CD14-positive monocyte (primary cell): ENCODE measurements at regions not wholly inside any gene's neighbourhood (a gene's known extent, or its start where the extent isn't known, plus 50 kb on each side); places are given as distances from the start of the nearest gene placed in this dataset.

ENCODE experiments used
- DNase-seq, 3 donors: peaks; one replicate each; pipeline ENCODE4 v3.0.0-alpha.2; 2011 to 2022
- H2AFZ ChIP-seq: 2 replicates; pipeline ENCODE4 v1.6.0; 2012; ENCODE audit warnings: mild to moderate bottlenecking, low read depth, low read length, inconsistent platforms; ENCODE audit not compliant: insufficient read depth, poor library complexity, severe bottlenecking
- H3K27ac ChIP-seq, 2 donors: 1 replicate in 1 of 2; 2 replicates in 1 of 2; pipeline ENCODE4 v1.5.1; 2012 to 2013; ENCODE audit warnings: low read length in 2 of 2, control low read depth in 1 of 2, inconsistent platforms in 1 of 2, low read depth in 1 of 2, mild to moderate bottlenecking in 1 of 2
- H3K27me3 ChIP-seq, 2 donors: one replicate each; pipeline versions ENCODE4 v1.6.0 to v1.6.1; 2011 to 2013; ENCODE audit warnings: low read length in 2 of 2; ENCODE audit not compliant: control insufficient read depth in 2 of 2, insufficient read depth in 2 of 2
- H3K36me3 ChIP-seq, 2 donors: replicated peaks in 1 of 2; 1 replicate in 1 of 2; 2 replicates in 1 of 2; pipeline versions ENCODE4 v1.5.1 to v1.6.1; 2012 to 2013; ENCODE audit warnings: low read length in 2 of 2, control low read depth in 1 of 2, inconsistent platforms in 1 of 2, mild to moderate bottlenecking in 1 of 2; ENCODE audit not compliant: insufficient read depth in 2 of 2, control insufficient read depth in 1 of 2
- H3K4me1 ChIP-seq, 2 donors: 1 replicate in 1 of 2; 2 replicates in 1 of 2; pipeline versions ENCODE4 v1.5.1 to v1.6.1; 2012 to 2013; ENCODE audit warnings: low read length in 2 of 2, control low read depth in 1 of 2, inconsistent platforms in 1 of 2, mild to moderate bottlenecking in 1 of 2, moderate library complexity in 1 of 2; ENCODE audit not compliant: insufficient read depth in 2 of 2, control insufficient read depth in 1 of 2
- H3K4me2 ChIP-seq: replicated peaks from 2 replicates; pipeline ENCODE3; 2012; ENCODE audit warnings: low read length, moderate library complexity, mild to moderate bottlenecking; ENCODE audit not compliant: poor library complexity, severe bottlenecking; ENCODE audit errors: extremely low read depth
- H3K4me3 ChIP-seq, 3 experiments: fragments of 200-600 bp in 1 of 3; sonication (generic) in 1 of 3; replicated peaks in 1 of 3; 1 replicate in 2 of 3; 2 replicates in 1 of 3; pipeline ENCODE4 v1.5.1; 2011 to 2013; ENCODE audit warnings: low read length in 3 of 3, mild to moderate bottlenecking in 3 of 3, control low read depth in 2 of 3, low read depth in 2 of 3, inconsistent platforms in 1 of 3, moderate library complexity in 1 of 3
- H3K79me2 ChIP-seq: 2 replicates; pipeline ENCODE4 v1.6.0; 2012; ENCODE audit warnings: mild to moderate bottlenecking, control low read depth, inconsistent platforms, low read length, moderate library complexity; ENCODE audit not compliant: insufficient read depth
- H3K9ac ChIP-seq: 2 replicates; pipeline ENCODE4 v1.6.0; 2017; ENCODE audit warnings: low read length, mild to moderate bottlenecking; ENCODE audit not compliant: insufficient read depth, poor library complexity, severe bottlenecking
- H3K9me3 ChIP-seq, 2 donors: replicated peaks in 1 of 2; 1 replicate in 1 of 2; 2 replicates in 1 of 2; pipeline versions ENCODE4 v1.5.1 to v1.6.1; 2012 to 2013; ENCODE audit warnings: low read length in 2 of 2, control low read depth in 1 of 2; ENCODE audit not compliant: control insufficient read depth in 1 of 2, insufficient read depth in 1 of 2
- H4K20me1 ChIP-seq: 2 replicates; pipeline ENCODE4 v1.6.0; 2012; ENCODE audit warnings: mild to moderate bottlenecking, low read length, control low read depth, moderate library complexity; ENCODE audit not compliant: insufficient read depth
- H3K27ac Mint-ChIP-seq, 7 donors: one replicate each; pipeline ENCODE4 v1.8.0; 2020; ENCODE audit warnings: mild to moderate bottlenecking in 7 of 7, mixed read lengths in 7 of 7, moderate library complexity in 6 of 7, inconsistent platforms in 2 of 7
- H3K27me3 Mint-ChIP-seq, 3 donors: one replicate each; pipeline ENCODE4 v1.8.0; 2021 to 2022; ENCODE audit warnings: low read depth in 3 of 3, mild to moderate bottlenecking in 3 of 3, mixed read lengths in 3 of 3, moderate library complexity in 3 of 3, inconsistent platforms in 1 of 3
- H3K36me3 Mint-ChIP-seq, 2 donors: one replicate each; pipeline ENCODE4 v1.8.0; 2020; ENCODE audit warnings: mixed read lengths in 2 of 2, inconsistent platforms in 1 of 2, mild to moderate bottlenecking in 1 of 2
- H3K4me1 Mint-ChIP-seq: one replicate; pipeline ENCODE4 v1.8.0; 2020; ENCODE audit warnings: mild to moderate bottlenecking, mixed read lengths
- H3K4me3 Mint-ChIP-seq, 2 donors: one replicate each; pipeline ENCODE4 v1.8.0; 2020; ENCODE audit warnings: mild to moderate bottlenecking in 2 of 2, mixed read lengths in 2 of 2, moderate library complexity in 1 of 2
- H3K9me3 Mint-ChIP-seq, 7 donors: one replicate each; pipeline ENCODE4 v1.8.0; 2020 to 2022; ENCODE audit warnings: mixed read lengths in 7 of 7, mild to moderate bottlenecking in 6 of 7, moderate library complexity in 6 of 7, inconsistent platforms in 2 of 7
- WGBS: methylation state at CpG from one replicate; pipeline ENCODE4 v1.1.5; 2013; ENCODE audit warnings: missing lambda C conversion rate; ENCODE audit not compliant: insufficient coverage; 5-methylcytosine and 5-hydroxymethylcytosine counted together
- intact Hi-C, 2 donors: fragments of 100-400 bp; cut with micrococcal nuclease; formaldehyde crosslinking; loops; one replicate each; pipeline versions ENCODE4 v1.15.0 to v1.15.1; 2023
- TF ChIP-seq, protein P1 (sequence below): fragments of 200-600 bp; IDR thresholded peaks from one replicate; pipeline ENCODE4 v1.8.0; 2022; ENCODE audit warnings: antibody characterized with exemption, mild to moderate bottlenecking

DNA sequence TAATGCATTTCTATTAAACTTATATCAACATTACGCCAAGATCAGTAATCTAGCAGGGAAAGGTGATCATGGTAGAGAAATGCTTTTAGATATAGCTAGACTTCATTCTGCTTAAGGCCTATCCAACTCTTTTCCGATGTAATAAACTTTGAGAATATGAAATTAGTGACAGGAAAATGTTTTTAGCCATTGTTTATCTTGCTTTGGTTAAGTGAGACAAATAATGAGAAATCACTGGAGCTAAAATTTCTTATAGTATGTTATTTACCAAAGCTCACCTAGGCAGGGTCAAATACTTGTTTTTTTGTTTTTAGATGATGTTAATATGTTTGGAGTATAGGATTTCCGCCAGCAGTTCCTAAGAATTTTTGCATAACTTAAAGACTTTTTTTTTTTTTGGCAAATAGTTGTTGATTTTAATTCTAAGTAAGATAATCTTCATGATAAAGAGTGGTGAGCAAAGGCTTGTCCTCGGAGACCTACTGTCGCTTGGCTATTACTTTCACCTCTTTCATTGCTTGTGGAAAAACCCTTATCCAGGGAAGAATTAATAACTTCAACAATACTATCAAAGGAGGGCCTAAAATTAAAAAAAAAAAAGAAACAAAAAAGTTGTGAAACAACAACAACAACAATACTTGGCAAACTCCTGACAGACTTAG lies 98.3 kb downstream of the SOX4 start:
- WGBS = no CpG with 5 or more reads among the region's 5 CpGs

DNA sequence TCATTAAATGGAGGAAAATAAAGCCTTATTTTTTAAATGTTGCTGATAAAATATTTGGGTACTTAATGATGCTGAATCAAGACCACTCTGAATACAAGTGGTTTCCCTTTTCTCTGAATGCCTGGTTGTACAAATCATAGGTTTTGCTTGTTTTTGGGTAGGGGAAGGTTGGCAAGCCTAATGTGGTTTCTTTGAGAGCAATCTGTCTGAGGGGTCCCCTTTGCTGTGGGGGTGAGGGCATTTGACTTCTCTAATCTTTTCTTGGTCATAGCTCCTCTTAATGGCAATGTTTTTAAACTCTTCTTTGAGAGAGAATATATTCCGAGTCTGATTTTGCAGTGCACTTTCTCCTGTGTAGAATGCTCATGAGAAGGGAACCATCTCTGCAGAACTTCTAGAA lies 99.2 kb downstream of the SOX4 start:
- Histone ChIP-seq H3K9ac (no peak overlapping the region), H3K9me3 (no peaks in the 10 kb centered on the region), H3K4me2 (no peak overlapping the region), H4K20me1 (no peaks in the 10 kb centered on the region), H3K27ac (no peak overlapping the region), H3K4me1 (no peaks in the 10 kb centered on the region), H3K79me2 (no peaks in the 10 kb centered on the region), H3K4me3 (no peak overlapping the region), H2AFZ (peak overlapping the region; percentile 52), H3K27me3 (no peaks in the 10 kb centered on the region), H3K36me3 (no peaks in the 10 kb centered on the region)
- TF ChIP-seq, protein P1, sequence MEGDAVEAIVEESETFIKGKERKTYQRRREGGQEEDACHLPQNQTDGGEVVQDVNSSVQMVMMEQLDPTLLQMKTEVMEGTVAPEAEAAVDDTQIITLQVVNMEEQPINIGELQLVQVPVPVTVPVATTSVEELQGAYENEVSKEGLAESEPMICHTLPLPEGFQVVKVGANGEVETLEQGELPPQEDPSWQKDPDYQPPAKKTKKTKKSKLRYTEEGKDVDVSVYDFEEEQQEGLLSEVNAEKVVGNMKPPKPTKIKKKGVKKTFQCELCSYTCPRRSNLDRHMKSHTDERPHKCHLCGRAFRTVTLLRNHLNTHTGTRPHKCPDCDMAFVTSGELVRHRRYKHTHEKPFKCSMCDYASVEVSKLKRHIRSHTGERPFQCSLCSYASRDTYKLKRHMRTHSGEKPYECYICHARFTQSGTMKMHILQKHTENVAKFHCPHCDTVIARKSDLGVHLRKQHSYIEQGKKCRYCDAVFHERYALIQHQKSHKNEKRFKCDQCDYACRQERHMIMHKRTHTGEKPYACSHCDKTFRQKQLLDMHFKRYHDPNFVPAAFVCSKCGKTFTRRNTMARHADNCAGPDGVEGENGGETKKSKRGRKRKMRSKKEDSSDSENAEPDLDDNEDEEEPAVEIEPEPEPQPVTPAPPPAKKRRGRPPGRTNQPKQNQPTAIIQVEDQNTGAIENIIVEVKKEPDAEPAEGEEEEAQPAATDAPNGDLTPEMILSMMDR = no peak
- intact Hi-C loops = no loop called here
- DNase-seq = no peak
- no peaks in the 10 kb centered on the region for H3K27me3 Mint-ChIP-seq
- no peak overlapping the region for H3K27ac Mint-ChIP-seq
- H3K4me1 Mint-ChIP-seq = peaks cover 2% of the 10 kb centered on the region
- H3K4me3 Mint-ChIP-seq = no peak overlapping the region
- peaks cover 0 to 7% (median 2%) of the 10 kb centered on the region in 7 donors for H3K9me3 Mint-ChIP-seq
- H3K36me3 Mint-ChIP-seq = no peaks in the 10 kb centered on the region
- WGBS = no CpG with 5 or more reads among the region's 1 CpG

More for the DNA sequence above, 98.3 kb downstream of the SOX4 start:
- Mint-ChIP-seq H3K27ac (peak overlapping the region in 1 of 7 donors; percentile 12), H3K4me3 (no peak overlapping the region), H3K27me3 (no peaks in the 10 kb centered on the region), H3K9me3 (peaks cover 0 to 9% (median 4%) of the 10 kb centered on the region in 7 donors), H3K36me3 (no peaks in the 10 kb centered on the region), H3K4me1 (peaks cover 2% of the 10 kb centered on the region)
- Histone ChIP-seq H3K36me3 (no peaks in the 10 kb centered on the region), H3K9me3 (no peaks in the 10 kb centered on the region), H3K4me3 (no peak overlapping the region), H3K9ac (no peak overlapping the region), H3K79me2 (no peaks in the 10 kb centered on the region), H3K27me3 (no peaks in the 10 kb centered on the region), H3K4me1 (no peaks in the 10 kb centered on the region), H4K20me1 (no peaks in the 10 kb centered on the region), H2AFZ (no peak overlapping the region), H3K4me2 (no peak overlapping the region), H3K27ac (no peak overlapping the region)
- intact Hi-C loops = no loop called here
- TF ChIP-seq, protein P1 = no peak
- DNase-seq = no peak
